IMR-90 (cell line): ENCODE measurements at regions not wholly inside any gene's neighbourhood (a gene's known extent, or its start where the extent isn't known, plus 50 kb on each side); places are given as distances from the start of the nearest gene placed in this dataset.

Experiments
- ATAC-seq: fragments of 200-7000 bp; cut with Tn5 transposase; 2 replicates; pipeline ENCODE4 v1.9.1; 2020; ENCODE audit warnings: low read depth, mild to moderate bottlenecking, moderate library complexity
- BruUV-seq: library from RNA; stranded (reverse); fragments of 400-500 nt; replicated peaks from 2 replicates; lab custom pipeline; 2021; lab: Mats Ljungman, UMichigan
- CTCF ChIA-PET: fragments of 300-600 bp; formaldehyde crosslinking; extraction: SDS; loops from one replicate; lab custom pipeline; 2021; ENCODE audit warnings: antibody characterized with exemption; lab: Yijun Ruan, JAX
- POLR2A ChIA-PET: fragments of 300-600 bp; sonication (Branson Sonifier 250); formaldehyde crosslinking; loops from one replicate; lab custom pipeline; 2022; ENCODE audit warnings: antibody characterized with exemption; ENCODE audit not compliant: unreplicated experiment; lab: Charles Lee
- DNase-seq: peaks from one replicate; pipeline ENCODE4 v3.0.0; 2013
- H2AFZ ChIP-seq: replicated peaks from 2 replicates; pipeline ENCODE3; 2013; ENCODE audit warnings: low read length, mild to moderate bottlenecking; ENCODE audit not compliant: poor library complexity
- H2AK5ac ChIP-seq: 2 replicates; pipeline ENCODE4 v1.6.1; 2013; ENCODE audit warnings: low read depth, low read length, inconsistent platforms
- H2AK9ac ChIP-seq: replicated peaks from 2 replicates; pipeline ENCODE3; 2013; ENCODE audit warnings: mild to moderate bottlenecking, low read depth, low read length, moderate library complexity; ENCODE audit not compliant: poor library complexity
- H2BK120ac ChIP-seq: 2 replicates; pipeline ENCODE4 v1.6.1; 2013; ENCODE audit warnings: low read depth, low read length, inconsistent platforms
- H2BK15ac ChIP-seq: 3 replicates; pipeline ENCODE4 v1.6.1; 2013; ENCODE audit warnings: low read depth, low read length, inconsistent platforms
- H2BK20ac ChIP-seq: 2 replicates; pipeline ENCODE4 v1.6.1; 2013; ENCODE audit warnings: low read depth, mild to moderate bottlenecking, inconsistent platforms, low read length, moderate library complexity
- H2BK5ac ChIP-seq: 2 replicates; pipeline ENCODE4 v1.6.1; 2013; ENCODE audit warnings: mild to moderate bottlenecking, low read depth, low read length, inconsistent platforms; ENCODE audit not compliant: poor library complexity, severe bottlenecking
- H3K14ac ChIP-seq: replicated peaks from 2 replicates; pipeline ENCODE4 v1.6.1; 2013; ENCODE audit warnings: low read depth, low read length, inconsistent platforms
- H3K18ac ChIP-seq: 2 replicates; pipeline ENCODE4 v1.6.1; 2013; ENCODE audit warnings: low read depth, low read length, control low read depth
- H3K23ac ChIP-seq: 2 replicates; pipeline ENCODE4 v1.6.1; 2013; ENCODE audit warnings: low read depth, low read length, inconsistent platforms
- H3K27ac ChIP-seq: 2 replicates; pipeline ENCODE4 v1.5.1; 2013; ENCODE audit warnings: mild to moderate bottlenecking, control low read depth, low read length; ENCODE audit not compliant: insufficient read depth
- H3K27me3 ChIP-seq: 2 replicates; pipeline ENCODE4 v1.6.1; 2013; ENCODE audit warnings: low read length; ENCODE audit not compliant: control insufficient read depth, insufficient read depth
- H3K36me3 ChIP-seq: 2 replicates; pipeline ENCODE4 v1.6.1; 2013; ENCODE audit warnings: low read length, mixed read lengths; ENCODE audit not compliant: control insufficient read depth, insufficient read depth
- H3K4ac ChIP-seq: 2 replicates; pipeline ENCODE4 v1.6.1; 2013; ENCODE audit warnings: low read depth, low read length, inconsistent platforms
- H3K4me1 ChIP-seq: 2 replicates; pipeline ENCODE4 v1.6.1; 2013; ENCODE audit warnings: low read length, mixed read lengths; ENCODE audit not compliant: control insufficient read depth, insufficient read depth
- H3K4me2 ChIP-seq: 2 replicates; pipeline ENCODE4 v1.6.1; 2013; ENCODE audit warnings: low read depth, mild to moderate bottlenecking, control low read depth, low read length, moderate library complexity
- H3K4me3 ChIP-seq: 2 replicates; pipeline ENCODE4 v1.5.1; 2013; ENCODE audit warnings: low read depth, mild to moderate bottlenecking, control low read depth, low read length, moderate library complexity; ENCODE audit not compliant: insufficient read depth
- H3K56ac ChIP-seq: 2 replicates; pipeline ENCODE4 v1.6.1; 2013; ENCODE audit warnings: low read length, inconsistent platforms; ENCODE audit not compliant: insufficient read depth; ENCODE audit errors: extremely low read depth
- H3K79me1 ChIP-seq, 2 experiments: 2 replicates each; pipeline ENCODE4 v1.6.1; 2013; ENCODE audit warnings: low read length in 2 of 2, inconsistent platforms in 1 of 2, low read depth in 1 of 2
- H3K9ac ChIP-seq: 2 replicates; pipeline ENCODE4 v1.6.1; 2013; ENCODE audit warnings: low read depth, low read length, control low read depth
- H3K9me1 ChIP-seq: 2 replicates; pipeline ENCODE4 v1.6.1; 2013; ENCODE audit warnings: low read length, inconsistent platforms; ENCODE audit not compliant: insufficient read depth
- H3K9me3 ChIP-seq: 2 replicates; pipeline ENCODE4 v1.6.1; 2013; ENCODE audit warnings: low read length; ENCODE audit not compliant: control insufficient read depth, insufficient read depth
- H4K20me1 ChIP-seq: 2 replicates; pipeline ENCODE4 v1.6.1; 2013; ENCODE audit warnings: low read length, inconsistent platforms; ENCODE audit not compliant: insufficient read depth
- H4K5ac ChIP-seq: 2 replicates; pipeline ENCODE4 v1.6.1; 2013; ENCODE audit warnings: mild to moderate bottlenecking, low read depth, low read length, control low read depth
- H4K8ac ChIP-seq, 2 experiments: 2 replicates each; pipeline ENCODE4 v1.6.1; 2013; ENCODE audit warnings: low read depth in 2 of 2, low read length in 2 of 2, control low read depth in 1 of 2, inconsistent platforms in 1 of 2
- H4K91ac ChIP-seq: 2 replicates; pipeline ENCODE4 v1.6.1; 2013; ENCODE audit warnings: low read depth, low read length, inconsistent platforms; ENCODE audit not compliant: insufficient read depth
- CEBPB ChIP-seq: IDR thresholded peaks from 2 replicates; pipeline ENCODE4 v1.6.1; 2012; ENCODE audit warnings: low read depth, low read length, improper control_type of control experiment
- RAD21 ChIP-seq: IDR thresholded peaks from 2 replicates; pipeline ENCODE4 v1.6.1; 2012; ENCODE audit warnings: low read length, improper control_type of control experiment
- dilution Hi-C: fragments of 300-500 bp; cut with HindIII; formaldehyde crosslinking; loops from one replicate; pipeline ENCODE4 v1.14.3; 2018; ENCODE audit warnings: low sequenced_read_pairs; ENCODE audit not compliant: unreplicated experiment
- in situ Hi-C: fragments of 300-500 bp; cut with MboI; formaldehyde crosslinking; loops from 3 replicates; pipeline ENCODE4 v1.14.3; 2019; ENCODE audit warnings: low sequenced_read_pairs, inconsistent platforms, mixed read lengths
- intact Hi-C: fragments of 100-400 bp; cut with micrococcal nuclease; formaldehyde crosslinking; loops from 2 replicates; pipeline ENCODE4 v1.10.0; 2022

DNA sequence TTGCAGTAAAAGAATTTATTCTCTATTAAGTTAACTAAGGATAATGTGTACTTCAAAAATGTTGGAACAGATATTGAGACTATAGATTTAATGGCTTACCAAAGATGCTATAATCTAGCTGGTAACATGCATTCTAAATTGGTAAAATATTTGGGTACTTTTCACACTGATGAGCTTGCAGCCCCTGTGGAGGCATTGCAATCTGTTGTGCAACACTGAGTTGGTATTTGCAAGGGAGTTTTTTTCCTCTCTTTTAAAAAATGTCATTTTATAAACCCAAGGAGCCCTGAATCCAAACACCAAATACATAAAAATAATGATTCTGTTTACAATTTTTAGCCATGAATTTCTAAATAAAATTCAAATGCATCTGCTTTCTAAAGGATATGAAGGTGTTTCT is 944.8 kb downstream of the DTWD2 start:
- dilution Hi-C loops = no loop called here
- CTCF ChIA-PET = no interaction called here
- no peaks in the 10 kb centered on the region for H3K79me1 ChIP-seq
- POLR2A ChIA-PET = no interaction called here
- in situ Hi-C loops = no loop called here
- no peak overlapping the region for H3K4me3 ChIP-seq
- no peaks in the 10 kb centered on the region for H4K20me1 ChIP-seq
- H3K56ac ChIP-seq = no peak overlapping the region
- TF ChIP-seq CEBPB (peak; percentile 55; the same call in 1 of the 2 replicates), RAD21 (no peak)
- H3K36me3 ChIP-seq = no peaks in the 10 kb centered on the region
- no peak overlapping the region for H2AFZ ChIP-seq
- no peak overlapping the region for H2BK20ac ChIP-seq
- H3K4ac ChIP-seq = no peak overlapping the region
- no peak overlapping the region for H2BK5ac ChIP-seq
- intact Hi-C loops = loop anchor here (5.0 to 10.0 kb wide), 2 partner anchors 241 to 529 kb away; no protein-coding TSS in a partner anchor
- no TSS peak for BruUV-seq
- no peak for DNase-seq
- H3K18ac ChIP-seq = no peak overlapping the region
- H3K27me3 ChIP-seq = no peaks in the 10 kb centered on the region
- no peaks in the 10 kb centered on the region for H3K4me1 ChIP-seq
- H4K91ac ChIP-seq = no peak overlapping the region
- H2BK120ac ChIP-seq = no peak overlapping the region
- no peak overlapping the region for H3K23ac ChIP-seq
- no peak overlapping the region for H3K27ac ChIP-seq
- no peak overlapping the region for H3K9ac ChIP-seq
- no peak overlapping the region for H4K5ac ChIP-seq
- no peak overlapping the region for H3K14ac ChIP-seq
- no peaks in the 10 kb centered on the region for H3K9me1 ChIP-seq
- H4K8ac ChIP-seq = no peak overlapping the region
- no peak overlapping the region for H2AK9ac ChIP-seq
- ATAC-seq = no peak
- no peak overlapping the region for H2AK5ac ChIP-seq
- H3K4me2 ChIP-seq = no peak overlapping the region
- no peaks in the 10 kb centered on the region for H3K9me3 ChIP-seq
- no peak overlapping the region for H2BK15ac ChIP-seq
